ENCODE measurements at regions not wholly inside any gene's neighbourhood (a gene's known extent, or its start where the extent isn't known, plus 50 kb on each side); places are given as distances from the start of the nearest gene placed in this dataset.

DNA sequence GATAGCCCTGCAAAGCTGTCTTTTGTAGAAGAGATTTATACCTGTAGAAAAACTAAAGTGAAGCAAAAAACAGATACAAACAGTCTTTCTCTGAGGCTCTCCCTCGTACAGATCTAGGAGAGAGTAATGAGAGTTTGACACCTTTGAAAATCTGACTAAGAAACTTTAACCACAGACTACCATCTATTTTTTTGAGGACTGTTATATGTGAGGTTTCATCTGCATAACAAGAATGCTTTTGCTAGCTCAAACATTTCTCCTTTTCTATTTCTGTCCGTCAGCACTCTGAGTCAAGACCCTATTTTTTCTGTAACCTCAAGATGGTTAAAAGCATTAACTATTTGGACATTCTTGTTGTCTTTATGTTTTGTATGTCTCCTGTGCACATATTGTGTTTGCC, 193.0 kb downstream of the BTBD3 start:
- no peak for TF ChIP-seq POLR2A (IDR thresholded peaks at IDR 0.05)
- no peak for TF ChIP-seq CTCF (IDR thresholded peaks at IDR 0.05)
- Histone ChIP-seq H3K27me3 (no peaks in the 10 kb centered on the region), H3K9me3 (no peaks in the 10 kb centered on the region), H3K36me3 (no peaks in the 10 kb centered on the region), H3K4me1 (peaks cover 0 to 5% (median 0%) of the 10 kb centered on the region in 4 donors), H3K27ac (no peak overlapping the region), H3K4me3 (no peak overlapping the region)
- no peak for DNase-seq

- TF ChIP-seq CTCF (IDR thresholded peaks at IDR 0.05) (no peak), POLR2A (IDR thresholded peaks at IDR 0.05) (no peak)
- DNase-seq: no peak
- Histone ChIP-seq H3K4me3 (no peak overlapping the region), H3K4me1 (peaks cover 0 to 5% (median 0%) of the 10 kb centered on the region in 4 donors), H3K27me3 (no peaks in the 10 kb centered on the region), H3K36me3 (no peaks in the 10 kb centered on the region), H3K9me3 (no peaks in the 10 kb centered on the region), H3K27ac (no peak overlapping the region)
Measured at GRCh38 chr20:12111431-12112088, 193.9 kb downstream of the BTBD3 start.

- no peaks in the 10 kb centered on the region for H3K36me3 ChIP-seq
- H3K4me3 ChIP-seq: no peak overlapping the region
- no peak for TF ChIP-seq POLR2A (IDR thresholded peaks at IDR 0.05)
- TF ChIP-seq CTCF (IDR thresholded peaks at IDR 0.05): no peak
- H3K27me3 ChIP-seq: no peaks in the 10 kb centered on the region
- peaks cover 0 to 5% (median 0%) of the 10 kb centered on the region in 4 donors for H3K4me1 ChIP-seq
- H3K27ac ChIP-seq: no peak overlapping the region
- H3K9me3 ChIP-seq: no peaks in the 10 kb centered on the region
- DNase-seq: no peak
Measured at GRCh38 chr20:12112089-12112474, 194.4 kb downstream of the BTBD3 start.

GRCh38 chr20:12112665-12113064, 195.0 kb downstream of the BTBD3 start:
- no peaks in the 10 kb centered on the region for H3K9me3 ChIP-seq
- no peak overlapping the region for H3K4me3 ChIP-seq
- no peaks in the 10 kb centered on the region for H3K36me3 ChIP-seq
- peaks cover 0 to 5% (median 0%) of the 10 kb centered on the region in 4 donors for H3K4me1 ChIP-seq
- no peak for TF ChIP-seq CTCF (IDR thresholded peaks at IDR 0.05)
- no peak for TF ChIP-seq POLR2A (IDR thresholded peaks at IDR 0.05)
- H3K27me3 ChIP-seq: no peaks in the 10 kb centered on the region
- DNase-seq: no peak
- H3K27ac ChIP-seq: no peak overlapping the region

GRCh38 chr20:12113075-12113467, 195.4 kb downstream of the BTBD3 start:
- Histone ChIP-seq H3K27me3 (no peaks in the 10 kb centered on the region), H3K4me3 (no peak overlapping the region), H3K27ac (no peak overlapping the region), H3K4me1 (peaks cover 0 to 5% (median 0%) of the 10 kb centered on the region in 4 donors), H3K36me3 (no peaks in the 10 kb centered on the region), H3K9me3 (no peaks in the 10 kb centered on the region)
- DNase-seq: no peak
- TF ChIP-seq CTCF (IDR thresholded peaks at IDR 0.05) (no peak), POLR2A (IDR thresholded peaks at IDR 0.05) (no peak)
